Transverse colon (tissue), 4 donors: ENCODE measurements at regions not wholly inside any gene's neighbourhood (a gene's known extent, or its start where the extent isn't known, plus 50 kb on each side); places are given as distances from the start of the nearest gene placed in this dataset.

ENCODE experiments used
- EP300 ChIP-seq: sonication (generic); formaldehyde crosslinking; IDR thresholded peaks from one replicate; pipeline ENCODE4 v1.6.1; 2017; ENCODE audit warnings: antibody characterized with exemption, low read depth
- POLR2A ChIP-seq: fragments of 450-650 bp; IDR thresholded peaks from one replicate; pipeline ENCODE4 v1.6.1; 2016; ENCODE audit warnings: antibody characterized with exemption, mild to moderate bottlenecking, moderate library complexity
- POLR2AphosphoS5 ChIP-seq, 3 donors: sonication (generic); formaldehyde crosslinking; IDR thresholded peaks; one replicate each; pipeline ENCODE4 v1.6.1; 2016; ENCODE audit warnings: antibody characterized with exemption in 3 of 3
- TF ChIP-seq, protein P1 (sequence below), 5 experiments: fragments of 200-600 bp in 3 of 5; fragments of 450-650 bp in 2 of 5; sonication (generic) in 3 of 5; IDR thresholded peaks; 1 replicate in 2 of 5; 2 replicates in 3 of 5; pipeline ENCODE4 v1.5.1; 2016 to 2017; ENCODE audit warnings: antibody characterized with exemption in 5 of 5, inconsistent platforms in 3 of 5, mild to moderate bottlenecking in 2 of 5, moderate library complexity in 1 of 5

GRCh38 chr22:49668402-49668801 is 159.3 kb downstream of the BRD1 start:
- TF ChIP-seq, protein P1, sequence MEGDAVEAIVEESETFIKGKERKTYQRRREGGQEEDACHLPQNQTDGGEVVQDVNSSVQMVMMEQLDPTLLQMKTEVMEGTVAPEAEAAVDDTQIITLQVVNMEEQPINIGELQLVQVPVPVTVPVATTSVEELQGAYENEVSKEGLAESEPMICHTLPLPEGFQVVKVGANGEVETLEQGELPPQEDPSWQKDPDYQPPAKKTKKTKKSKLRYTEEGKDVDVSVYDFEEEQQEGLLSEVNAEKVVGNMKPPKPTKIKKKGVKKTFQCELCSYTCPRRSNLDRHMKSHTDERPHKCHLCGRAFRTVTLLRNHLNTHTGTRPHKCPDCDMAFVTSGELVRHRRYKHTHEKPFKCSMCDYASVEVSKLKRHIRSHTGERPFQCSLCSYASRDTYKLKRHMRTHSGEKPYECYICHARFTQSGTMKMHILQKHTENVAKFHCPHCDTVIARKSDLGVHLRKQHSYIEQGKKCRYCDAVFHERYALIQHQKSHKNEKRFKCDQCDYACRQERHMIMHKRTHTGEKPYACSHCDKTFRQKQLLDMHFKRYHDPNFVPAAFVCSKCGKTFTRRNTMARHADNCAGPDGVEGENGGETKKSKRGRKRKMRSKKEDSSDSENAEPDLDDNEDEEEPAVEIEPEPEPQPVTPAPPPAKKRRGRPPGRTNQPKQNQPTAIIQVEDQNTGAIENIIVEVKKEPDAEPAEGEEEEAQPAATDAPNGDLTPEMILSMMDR (IDR thresholded peaks at IDR 0.05) = no peak
- TF ChIP-seq EP300 (no peak), POLR2AphosphoS5 (IDR thresholded peaks at IDR 0.05) (no peak), POLR2A (no peak)
